8988T (cell line): ENCODE measurements at regions not wholly inside any gene's neighbourhood (a gene's known extent, or its start where the extent isn't known, plus 50 kb on each side); places are given as distances from the start of the nearest gene placed in this dataset.

Experiments
- DNase-seq: peaks from one replicate; pipeline ENCODE4 v3.0.0; 2011

GRCh38 chr3:148092624-148093347, 604.9 kb upstream of the AGTR1 start:
- no peak for DNase-seq

- no peak for DNase-seq
These were observed 604.0 kb upstream of the AGTR1 start for GRCh38 chr3:148093753-148094152.

GRCh38 chr3:148095962-148096361, 601.7 kb upstream of the AGTR1 start:
- DNase-seq: no peak

GRCh38 chr3:148100476-148100875, 597.2 kb upstream of the AGTR1 start:
- no peak for DNase-seq

- no peak for DNase-seq
These were observed 596.6 kb upstream of the AGTR1 start for GRCh38 chr3:148101061-148101460.

- no peak for DNase-seq
These were observed 595.5 kb upstream of the AGTR1 start for GRCh38 chr3:148102156-148102555.

- DNase-seq: no peak
These were observed 591.6 kb upstream of the AGTR1 start for GRCh38 chr3:148106062-148106461.

- no peak for DNase-seq
These were observed 570.7 kb upstream of the AGTR1 start for GRCh38 chr3:148126956-148127355.

GRCh38 chr3:148128136-148128535, 569.6 kb upstream of the AGTR1 start:
- DNase-seq: no peak

- no peak for DNase-seq
These were observed 565.6 kb upstream of the AGTR1 start for GRCh38 chr3:148131990-148132638.

- no peak for DNase-seq
These were observed 560.9 kb upstream of the AGTR1 start for GRCh38 chr3:148136816-148137215.

- no peak for DNase-seq
These were observed 551.5 kb upstream of the AGTR1 start for GRCh38 chr3:148146241-148146640.

GRCh38 chr3:148146947-148147826, 550.5 kb upstream of the AGTR1 start:
- no peak for DNase-seq

- DNase-seq: no peak
These were observed 549.8 kb upstream of the AGTR1 start for GRCh38 chr3:148147903-148148302.

GRCh38 chr3:148149556-148149955, 548.1 kb upstream of the AGTR1 start:
- no peak for DNase-seq

- DNase-seq: no peak
These were observed 547.6 kb upstream of the AGTR1 start for GRCh38 chr3:148150141-148150540.

GRCh38 chr3:148158210-148158609, 539.5 kb upstream of the AGTR1 start:
- DNase-seq: no peak

GRCh38 chr3:148162132-148162531, 535.6 kb upstream of the AGTR1 start:
- no peak for DNase-seq

GRCh38 chr3:148168347-148168746, 529.4 kb upstream of the AGTR1 start:
- DNase-seq: no peak

GRCh38 chr3:148173851-148174250, 523.9 kb upstream of the AGTR1 start:
- no peak for DNase-seq

- DNase-seq: no peak
These were observed 522.5 kb upstream of the AGTR1 start for GRCh38 chr3:148175214-148175613.

- no peak for DNase-seq
These were observed 519.2 kb upstream of the AGTR1 start for GRCh38 chr3:148178503-148178902.

GRCh38 chr3:148184798-148185197, 512.9 kb upstream of the AGTR1 start:
- no peak for DNase-seq

- no peak for DNase-seq
These were observed 510.8 kb upstream of the AGTR1 start for GRCh38 chr3:148186881-148187280.
